Breast epithelium (tissue), 3 donors: ENCODE measurements at regions not wholly inside any gene's neighbourhood (a gene's known extent, or its start where the extent isn't known, plus 50 kb on each side); places are given as distances from the start of the nearest gene placed in this dataset.
"Not testable (repeated sequence)": the region's sequence is repeated elsewhere in the genome, so short reads cannot be mapped to it uniquely, and the experiment has no call there.

ENCODE experiments used
- CTCF ChIP-seq, 3 donors: fragments of 450-650 bp; IDR thresholded peaks; one replicate each; pipeline ENCODE4 v1.5.1; 2016 to 2017; ENCODE audit warnings: antibody characterized with exemption in 3 of 3, mild to moderate bottlenecking in 3 of 3, moderate library complexity in 3 of 3
- POLR2AphosphoS5 ChIP-seq, 3 donors: sonication (generic); formaldehyde crosslinking; IDR thresholded peaks; one replicate each; pipeline ENCODE4 v1.6.1; 2017; ENCODE audit warnings: antibody characterized with exemption in 3 of 3

GRCh38 chr6:109250544-109251156, 131.6 kb downstream of the CD164 start:
- TF ChIP-seq POLR2AphosphoS5, CTCF (IDR thresholded peaks at IDR 0.05): not testable (repeated sequence)
